ENCODE measurements at regions not wholly inside any gene's neighbourhood (a gene's known extent, or its start where the extent isn't known, plus 50 kb on each side); places are given as distances from the start of the nearest gene placed in this dataset.

DNA sequence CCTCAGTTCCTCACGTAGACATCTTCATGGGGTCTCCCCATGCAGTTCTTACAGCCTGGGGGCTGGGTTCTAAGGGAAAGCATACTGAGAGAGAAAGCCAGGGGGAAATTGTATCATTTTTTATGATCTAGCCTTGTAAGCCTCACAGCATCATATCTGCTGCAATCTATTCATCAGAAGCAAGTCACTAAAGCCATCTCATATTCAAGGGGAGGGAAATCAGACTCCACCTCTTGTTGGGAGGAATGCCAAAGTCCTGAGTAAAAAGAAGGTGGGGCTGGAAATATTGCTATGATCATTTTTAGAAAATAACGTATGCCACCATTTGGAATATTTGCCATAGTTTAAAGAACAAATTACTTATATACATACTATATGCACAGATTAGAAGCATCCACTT is 304.6 kb downstream of the TXNL1 start (continued):
- TF ChIP-seq OVOL3 (tag by site-specific recombination; IDR thresholded peaks at IDR 0.05) (no peak), ZNF169 (tag by site-specific recombination; IDR thresholded peaks at IDR 0.05) (no peak)

DNA sequence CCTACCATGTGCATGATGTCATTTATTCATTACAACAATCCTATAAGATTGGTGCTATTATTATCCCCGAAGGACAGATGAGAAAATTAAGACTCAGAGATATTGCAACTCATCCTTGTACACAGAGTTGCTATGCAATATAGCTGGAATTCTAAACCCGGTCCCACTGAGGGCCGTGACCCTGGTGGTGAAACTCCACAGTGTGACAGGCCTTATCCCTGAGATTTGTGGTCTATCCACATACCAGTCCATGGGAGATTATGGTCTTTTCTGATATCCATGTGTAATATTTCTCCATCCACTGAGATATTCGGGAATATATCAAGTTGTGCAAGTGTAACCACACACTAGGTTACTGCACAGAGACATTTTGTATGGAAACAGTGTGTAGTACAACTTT is 305.2 kb downstream of the TXNL1 start:
- no peak overlapping the region for H3K4me3 ChIP-seq (ENCODE audit: low read depth, low read length)
- H3K9me3 ChIP-seq (ENCODE audit: control insufficient read depth, insufficient read depth, low read depth, low read length): no peaks in the 10 kb centered on the region
- TF ChIP-seq, protein P1, sequence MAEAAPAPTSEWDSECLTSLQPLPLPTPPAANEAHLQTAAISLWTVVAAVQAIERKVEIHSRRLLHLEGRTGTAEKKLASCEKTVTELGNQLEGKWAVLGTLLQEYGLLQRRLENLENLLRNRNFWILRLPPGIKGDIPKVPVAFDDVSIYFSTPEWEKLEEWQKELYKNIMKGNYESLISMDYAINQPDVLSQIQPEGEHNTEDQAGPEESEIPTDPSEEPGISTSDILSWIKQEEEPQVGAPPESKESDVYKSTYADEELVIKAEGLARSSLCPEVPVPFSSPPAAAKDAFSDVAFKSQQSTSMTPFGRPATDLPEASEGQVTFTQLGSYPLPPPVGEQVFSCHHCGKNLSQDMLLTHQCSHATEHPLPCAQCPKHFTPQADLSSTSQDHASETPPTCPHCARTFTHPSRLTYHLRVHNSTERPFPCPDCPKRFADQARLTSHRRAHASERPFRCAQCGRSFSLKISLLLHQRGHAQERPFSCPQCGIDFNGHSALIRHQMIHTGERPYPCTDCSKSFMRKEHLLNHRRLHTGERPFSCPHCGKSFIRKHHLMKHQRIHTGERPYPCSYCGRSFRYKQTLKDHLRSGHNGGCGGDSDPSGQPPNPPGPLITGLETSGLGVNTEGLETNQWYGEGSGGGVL (tag by site-specific recombination; IDR thresholded peaks at IDR 0.05): no peak
- TF ChIP-seq KLF8 (tag by site-specific recombination; IDR thresholded peaks at IDR 0.05) (no peak), ZNF239 (tag by site-specific recombination; IDR thresholded peaks at IDR 0.05) (no peak), ZNF10 (tag by site-specific recombination; IDR thresholded peaks at IDR 0.05) (no peak), BCL11A (tag by site-specific recombination; IDR thresholded peaks at IDR 0.05; ENCODE audit: low read depth) (no peak), ZNF146 (tag by site-specific recombination; IDR thresholded peaks at IDR 0.05) (no peak), ZNF677 (tag by site-specific recombination; IDR thresholded peaks at IDR 0.05) (no peak), GLI2 (tag by site-specific recombination; IDR thresholded peaks at IDR 0.05; ENCODE audit: borderline replicate concordance, low read depth) (no peak)
- TF ChIP-seq, protein P2, sequence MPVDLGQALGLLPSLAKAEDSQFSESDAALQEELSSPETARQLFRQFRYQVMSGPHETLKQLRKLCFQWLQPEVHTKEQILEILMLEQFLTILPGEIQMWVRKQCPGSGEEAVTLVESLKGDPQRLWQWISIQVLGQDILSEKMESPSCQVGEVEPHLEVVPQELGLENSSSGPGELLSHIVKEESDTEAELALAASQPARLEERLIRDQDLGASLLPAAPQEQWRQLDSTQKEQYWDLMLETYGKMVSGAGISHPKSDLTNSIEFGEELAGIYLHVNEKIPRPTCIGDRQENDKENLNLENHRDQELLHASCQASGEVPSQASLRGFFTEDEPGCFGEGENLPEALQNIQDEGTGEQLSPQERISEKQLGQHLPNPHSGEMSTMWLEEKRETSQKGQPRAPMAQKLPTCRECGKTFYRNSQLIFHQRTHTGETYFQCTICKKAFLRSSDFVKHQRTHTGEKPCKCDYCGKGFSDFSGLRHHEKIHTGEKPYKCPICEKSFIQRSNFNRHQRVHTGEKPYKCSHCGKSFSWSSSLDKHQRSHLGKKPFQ (tag by site-specific recombination; IDR thresholded peaks at IDR 0.05): no peak
- TF ChIP-seq, protein P3, sequence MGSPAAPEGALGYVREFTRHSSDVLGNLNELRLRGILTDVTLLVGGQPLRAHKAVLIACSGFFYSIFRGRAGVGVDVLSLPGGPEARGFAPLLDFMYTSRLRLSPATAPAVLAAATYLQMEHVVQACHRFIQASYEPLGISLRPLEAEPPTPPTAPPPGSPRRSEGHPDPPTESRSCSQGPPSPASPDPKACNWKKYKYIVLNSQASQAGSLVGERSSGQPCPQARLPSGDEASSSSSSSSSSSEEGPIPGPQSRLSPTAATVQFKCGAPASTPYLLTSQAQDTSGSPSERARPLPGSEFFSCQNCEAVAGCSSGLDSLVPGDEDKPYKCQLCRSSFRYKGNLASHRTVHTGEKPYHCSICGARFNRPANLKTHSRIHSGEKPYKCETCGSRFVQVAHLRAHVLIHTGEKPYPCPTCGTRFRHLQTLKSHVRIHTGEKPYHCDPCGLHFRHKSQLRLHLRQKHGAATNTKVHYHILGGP (tag by site-specific recombination; IDR thresholded peaks at IDR 0.05): no peak
- TF ChIP-seq, protein P4, sequence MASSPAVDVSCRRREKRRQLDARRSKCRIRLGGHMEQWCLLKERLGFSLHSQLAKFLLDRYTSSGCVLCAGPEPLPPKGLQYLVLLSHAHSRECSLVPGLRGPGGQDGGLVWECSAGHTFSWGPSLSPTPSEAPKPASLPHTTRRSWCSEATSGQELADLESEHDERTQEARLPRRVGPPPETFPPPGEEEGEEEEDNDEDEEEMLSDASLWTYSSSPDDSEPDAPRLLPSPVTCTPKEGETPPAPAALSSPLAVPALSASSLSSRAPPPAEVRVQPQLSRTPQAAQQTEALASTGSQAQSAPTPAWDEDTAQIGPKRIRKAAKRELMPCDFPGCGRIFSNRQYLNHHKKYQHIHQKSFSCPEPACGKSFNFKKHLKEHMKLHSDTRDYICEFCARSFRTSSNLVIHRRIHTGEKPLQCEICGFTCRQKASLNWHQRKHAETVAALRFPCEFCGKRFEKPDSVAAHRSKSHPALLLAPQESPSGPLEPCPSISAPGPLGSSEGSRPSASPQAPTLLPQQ (tag by site-specific recombination; IDR thresholded peaks at IDR 0.05): no peak
- TF ChIP-seq, protein P5, sequence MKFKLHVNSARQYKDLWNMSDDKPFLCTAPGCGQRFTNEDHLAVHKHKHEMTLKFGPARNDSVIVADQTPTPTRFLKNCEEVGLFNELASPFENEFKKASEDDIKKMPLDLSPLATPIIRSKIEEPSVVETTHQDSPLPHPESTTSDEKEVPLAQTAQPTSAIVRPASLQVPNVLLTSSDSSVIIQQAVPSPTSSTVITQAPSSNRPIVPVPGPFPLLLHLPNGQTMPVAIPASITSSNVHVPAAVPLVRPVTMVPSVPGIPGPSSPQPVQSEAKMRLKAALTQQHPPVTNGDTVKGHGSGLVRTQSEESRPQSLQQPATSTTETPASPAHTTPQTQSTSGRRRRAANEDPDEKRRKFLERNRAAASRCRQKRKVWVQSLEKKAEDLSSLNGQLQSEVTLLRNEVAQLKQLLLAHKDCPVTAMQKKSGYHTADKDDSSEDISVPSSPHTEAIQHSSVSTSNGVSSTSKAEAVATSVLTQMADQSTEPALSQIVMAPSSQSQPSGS (tag by site-specific recombination; IDR thresholded peaks at IDR 0.05; ENCODE audit: low read depth): no peak
- H3K36me3 ChIP-seq (ENCODE audit: control insufficient read depth in 2 of 2, insufficient read depth in 1 of 2, low read length in 2 of 2): no peaks in the 10 kb centered on the region
- ChIA-PET POLR2A (no interaction called here), CTCF (interaction anchor here (1.1 kb wide), 1 partner anchor 1213 kb away, joined by 4 read pairs; no protein-coding TSS in a partner anchor)
- no peak overlapping the region for H3K27ac ChIP-seq (ENCODE audit: extremely low read depth, low read depth, low read length)
- no peaks in the 10 kb centered on the region for H3K4me1 ChIP-seq (ENCODE audit: control insufficient read depth, insufficient read depth, low read length)

DNA sequence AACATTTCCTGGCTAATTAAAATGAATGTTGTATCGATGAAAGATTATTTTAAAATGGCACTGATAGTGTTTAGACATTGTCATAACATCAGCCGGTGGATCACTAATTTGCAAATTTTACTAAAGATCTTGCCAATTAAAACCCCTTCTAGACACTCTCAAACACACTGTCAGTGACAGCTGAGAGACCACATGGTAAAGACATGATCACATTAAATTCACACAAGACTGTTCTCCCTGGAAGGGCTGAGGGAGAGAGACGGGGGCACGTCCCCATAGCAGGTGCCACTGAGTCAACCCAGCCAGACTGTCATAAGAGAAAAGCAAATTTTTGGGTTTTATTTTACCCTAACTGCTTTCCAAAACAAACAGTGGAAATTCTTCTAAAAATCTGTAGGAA is 306.0 kb downstream of the TXNL1 start:
- ChIA-PET CTCF (no interaction called here), POLR2A (no interaction called here)
- no peaks in the 10 kb centered on the region for H3K9me3 ChIP-seq (ENCODE audit: control insufficient read depth, insufficient read depth, low read depth, low read length)
- TF ChIP-seq ZNF791 (tag by site-specific recombination; IDR thresholded peaks at IDR 0.05) (no peak), ZFHX2 (tag by site-specific recombination; conservative IDR thresholded peaks at IDR 0.05) (no peak), GLIS2 (tag by site-specific recombination; IDR thresholded peaks at IDR 0.05) (no peak), ZBTB20 (tag by site-specific recombination; IDR thresholded peaks at IDR 0.05) (no peak)
- TF ChIP-seq, protein P4 (tag by site-specific recombination; IDR thresholded peaks at IDR 0.05): no peak
- TF ChIP-seq, protein P6, sequence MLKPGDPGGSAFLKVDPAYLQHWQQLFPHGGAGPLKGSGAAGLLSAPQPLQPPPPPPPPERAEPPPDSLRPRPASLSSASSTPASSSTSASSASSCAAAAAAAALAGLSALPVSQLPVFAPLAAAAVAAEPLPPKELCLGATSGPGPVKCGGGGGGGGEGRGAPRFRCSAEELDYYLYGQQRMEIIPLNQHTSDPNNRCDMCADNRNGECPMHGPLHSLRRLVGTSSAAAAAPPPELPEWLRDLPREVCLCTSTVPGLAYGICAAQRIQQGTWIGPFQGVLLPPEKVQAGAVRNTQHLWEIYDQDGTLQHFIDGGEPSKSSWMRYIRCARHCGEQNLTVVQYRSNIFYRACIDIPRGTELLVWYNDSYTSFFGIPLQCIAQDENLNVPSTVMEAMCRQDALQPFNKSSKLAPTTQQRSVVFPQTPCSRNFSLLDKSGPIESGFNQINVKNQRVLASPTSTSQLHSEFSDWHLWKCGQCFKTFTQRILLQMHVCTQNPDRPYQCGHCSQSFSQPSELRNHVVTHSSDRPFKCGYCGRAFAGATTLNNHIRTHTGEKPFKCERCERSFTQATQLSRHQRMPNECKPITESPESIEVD (tag by site-specific recombination; IDR thresholded peaks at IDR 0.05): no peak
- H3K36me3 ChIP-seq (ENCODE audit: control insufficient read depth in 2 of 2, insufficient read depth in 1 of 2, low read length in 2 of 2): no peaks in the 10 kb centered on the region
- no peaks in the 10 kb centered on the region for H3K4me1 ChIP-seq (ENCODE audit: control insufficient read depth, insufficient read depth, low read length)
- no peak overlapping the region for H3K27ac ChIP-seq (ENCODE audit: extremely low read depth, low read depth, low read length)
- H3K4me3 ChIP-seq (ENCODE audit: low read depth, low read length): no peak overlapping the region
